Astrocyte (in vitro differentiated cells and primary cell): ENCODE measurements at regions not wholly inside any gene's neighbourhood (a gene's known extent, or its start where the extent isn't known, plus 50 kb on each side); places are given as distances from the start of the nearest gene placed in this dataset.
"Not testable (repeated sequence)": the region's sequence is repeated elsewhere in the genome, so short reads cannot be mapped to it uniquely, and the experiment has no call there.

ENCODE experiments used
- CTCF ChIP-seq: IDR thresholded peaks from 2 replicates; pipeline ENCODE4 v1.5.1; 2011; ENCODE audit warnings: low read depth, mild to moderate bottlenecking, inconsistent platforms, low read length, moderate library complexity; ENCODE audit not compliant: insufficient read depth
- EZH2 ChIP-seq: IDR thresholded peaks from 2 replicates; pipeline ENCODE4 v1.6.1; 2012; ENCODE audit warnings: mild to moderate bottlenecking, low read length, inconsistent platforms; ENCODE audit not compliant: insufficient read depth

GRCh38 chr5:34329611-34330108 lies 286.6 kb upstream of the C1QTNF3 start:
- TF ChIP-seq EZH2, CTCF: not testable (repeated sequence)
